Dendritic cell treated with granulocyte-macrophage colony-stimulating factor and Interleukin-4, amounts not matched to agents 40 ng/mL and 50 ng/mL, for 4 days (primary cell): ENCODE measurements at regions not wholly inside any gene's neighbourhood (a gene's known extent, or its start where the extent isn't known, plus 50 kb on each side); places are given as distances from the start of the nearest gene placed in this dataset.
"Not testable (repeated sequence)": the region's sequence is repeated elsewhere in the genome, so short reads cannot be mapped to it uniquely, and the experiment has no call there.

ENCODE experiments used
- H3K27ac Mint-ChIP-seq: one replicate; pipeline ENCODE4 v1.8.0; 2022; ENCODE audit warnings: mild to moderate bottlenecking, mixed read lengths
- H3K27me3 Mint-ChIP-seq: one replicate; pipeline ENCODE4 v1.8.0; 2022; ENCODE audit warnings: mild to moderate bottlenecking, mixed read lengths
- H3K36me3 Mint-ChIP-seq: one replicate; pipeline ENCODE4 v1.8.0; 2022; ENCODE audit warnings: low read depth, mixed read lengths
- H3K4me1 Mint-ChIP-seq: one replicate; pipeline ENCODE4 v1.8.0; 2022; ENCODE audit warnings: low read depth, mixed read lengths
- H3K4me3 Mint-ChIP-seq: one replicate; pipeline ENCODE4 v1.8.0; 2022; ENCODE audit warnings: mild to moderate bottlenecking, moderate library complexity, mixed read lengths
- H3K9me3 Mint-ChIP-seq: one replicate; pipeline ENCODE4 v1.8.0; 2022; ENCODE audit warnings: mixed read lengths
- intact Hi-C: fragments of 100-400 bp; cut with micrococcal nuclease; formaldehyde crosslinking; loops from one replicate; pipeline ENCODE4 v1.15.0; 2022

DNA sequence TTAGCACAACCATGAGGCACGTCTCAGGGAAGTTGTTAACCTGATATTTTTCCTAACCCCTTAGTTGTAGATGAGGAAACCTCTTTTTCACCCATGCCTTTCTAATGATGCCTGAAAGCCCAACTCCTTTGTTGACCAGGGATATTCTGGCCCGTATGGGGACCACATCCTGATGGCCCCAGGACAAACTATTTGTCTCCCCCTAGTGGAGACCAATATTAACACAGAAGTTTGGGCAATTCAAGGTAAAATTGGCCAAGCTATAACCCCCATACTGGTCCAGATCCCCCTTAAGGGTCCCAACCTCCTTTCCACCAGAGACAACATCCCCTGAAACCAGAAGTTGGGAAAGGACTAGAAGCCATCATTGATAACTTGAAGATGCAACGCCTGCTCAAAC, 893.3 kb downstream of the SORCS1 start:
- H3K27ac Mint-ChIP-seq = no peak overlapping the region
- no peaks in the 10 kb centered on the region for H3K9me3 Mint-ChIP-seq
- intact Hi-C loops = no loop called here
- no peak overlapping the region for H3K4me3 Mint-ChIP-seq
- no peaks in the 10 kb centered on the region for H3K4me1 Mint-ChIP-seq
- no peaks in the 10 kb centered on the region for H3K27me3 Mint-ChIP-seq
- no peaks in the 10 kb centered on the region for H3K36me3 Mint-ChIP-seq

DNA sequence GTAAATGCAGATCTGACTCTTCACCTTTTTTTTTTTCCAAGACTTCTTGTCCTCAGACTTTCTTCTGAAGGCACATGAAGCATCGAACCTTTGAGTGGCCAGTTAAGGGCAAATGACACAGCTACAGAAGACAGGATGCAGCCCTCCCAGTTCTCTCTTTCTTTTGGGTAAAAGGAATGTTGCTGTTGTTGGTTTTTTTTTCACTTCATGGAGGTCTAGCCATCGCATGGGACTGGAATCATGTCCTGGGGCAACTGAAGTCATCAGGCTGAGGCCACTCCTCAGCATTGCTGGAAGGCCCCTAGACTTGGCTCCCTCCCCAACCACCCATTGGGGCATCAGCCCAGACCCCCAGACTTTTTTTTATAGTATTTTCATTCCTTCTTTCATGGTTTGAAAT, 896.5 kb downstream of the SORCS1 start:
- H3K36me3 Mint-ChIP-seq = no peaks in the 10 kb centered on the region
- no peaks in the 10 kb centered on the region for H3K4me1 Mint-ChIP-seq

DNA sequence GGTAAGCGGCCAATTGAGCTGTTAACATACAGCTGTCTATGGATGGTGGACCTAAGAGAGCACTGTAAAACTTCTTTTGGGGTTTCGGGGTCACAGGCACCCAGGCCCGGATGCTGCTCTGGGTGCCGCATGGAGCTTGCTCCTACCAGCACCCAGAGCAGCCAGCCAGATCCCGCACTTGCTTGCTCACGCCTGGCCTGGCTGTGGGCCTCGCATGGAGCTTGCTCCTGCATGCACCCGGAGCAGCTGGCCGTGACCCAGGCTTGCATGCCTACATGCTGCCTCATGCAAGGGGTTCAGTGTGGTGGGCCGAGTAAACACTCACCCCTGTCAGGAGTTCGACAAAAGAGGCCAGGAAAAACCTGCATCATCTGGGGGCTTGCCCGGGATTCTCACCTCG, 896.9 kb downstream of the SORCS1 start:
- no peaks in the 10 kb centered on the region for H3K4me1 Mint-ChIP-seq
- intact Hi-C loops = no loop called here
- no peaks in the 10 kb centered on the region for H3K27me3 Mint-ChIP-seq
- no peaks in the 10 kb centered on the region for H3K36me3 Mint-ChIP-seq
- H3K4me3 Mint-ChIP-seq = no peak overlapping the region
- H3K9me3 Mint-ChIP-seq = no peaks in the 10 kb centered on the region
- no peak overlapping the region for H3K27ac Mint-ChIP-seq

More for the DNA sequence above, 896.5 kb downstream of the SORCS1 start:
- intact Hi-C loops = no loop called here
- no peaks in the 10 kb centered on the region for H3K27me3 Mint-ChIP-seq
- no peak overlapping the region for H3K27ac Mint-ChIP-seq
- H3K4me3 Mint-ChIP-seq = no peak overlapping the region
- H3K9me3 Mint-ChIP-seq = no peaks in the 10 kb centered on the region

DNA sequence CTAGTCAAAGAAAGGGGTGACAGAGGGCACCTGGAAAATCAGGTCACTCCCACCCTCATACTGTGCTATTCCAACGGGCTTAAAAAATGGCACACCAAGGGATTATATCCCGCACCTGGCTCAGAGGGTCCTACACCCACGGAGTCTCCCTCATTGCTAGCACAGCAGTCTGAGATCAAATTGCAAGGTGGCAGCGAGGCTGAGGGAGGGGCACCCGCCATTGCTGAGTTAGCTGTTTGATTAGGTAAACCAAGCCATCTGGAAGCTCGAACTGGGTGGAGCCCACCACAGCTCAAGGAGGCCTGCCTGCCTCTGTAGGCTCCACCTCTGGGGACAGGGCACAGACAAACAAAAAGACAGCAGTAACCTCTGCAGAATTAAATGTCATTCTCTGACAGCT, 907.1 kb downstream of the SORCS1 start:
- H3K27ac Mint-ChIP-seq, H3K4me3 Mint-ChIP-seq, intact Hi-C loops, H3K36me3 Mint-ChIP-seq, H3K4me1 Mint-ChIP-seq, H3K27me3 Mint-ChIP-seq: not testable (repeated sequence)
- H3K9me3 Mint-ChIP-seq = peaks cover 15% of the 10 kb centered on the region

DNA sequence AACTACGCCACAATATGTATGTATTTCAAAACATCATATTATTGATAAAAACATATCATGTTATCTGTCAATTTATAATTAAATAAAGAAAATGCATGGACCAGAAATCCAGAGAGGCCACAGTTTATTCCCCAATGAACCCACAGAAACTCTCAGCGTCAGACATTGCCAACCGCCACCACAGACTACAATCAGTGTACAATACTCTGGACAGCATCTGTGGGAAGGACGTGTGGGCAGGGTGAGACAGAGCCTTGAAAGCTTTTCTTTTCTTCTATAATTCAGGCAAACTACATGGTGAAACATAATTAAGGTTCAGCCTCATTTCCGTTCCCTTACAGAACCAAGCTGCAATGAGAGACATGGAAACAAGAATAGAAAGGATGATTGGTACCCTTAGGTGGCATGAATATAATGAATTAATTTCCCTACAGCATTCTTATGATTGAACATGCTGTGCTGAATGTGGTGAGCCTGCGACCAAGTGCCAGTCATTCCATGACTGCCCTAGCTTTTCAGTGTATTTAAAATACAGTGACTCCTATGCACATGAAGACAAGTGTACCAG, 909.3 kb downstream of the SORCS1 start:
- Mint-ChIP-seq H3K9me3 (peaks cover 15% of the 10 kb centered on the region), H3K36me3 (no peaks in the 10 kb centered on the region), H3K4me3 (no peak overlapping the region), H3K27me3 (no peaks in the 10 kb centered on the region), H3K4me1 (no peaks in the 10 kb centered on the region), H3K27ac (no peak overlapping the region)
- intact Hi-C loops = no loop called here

DNA sequence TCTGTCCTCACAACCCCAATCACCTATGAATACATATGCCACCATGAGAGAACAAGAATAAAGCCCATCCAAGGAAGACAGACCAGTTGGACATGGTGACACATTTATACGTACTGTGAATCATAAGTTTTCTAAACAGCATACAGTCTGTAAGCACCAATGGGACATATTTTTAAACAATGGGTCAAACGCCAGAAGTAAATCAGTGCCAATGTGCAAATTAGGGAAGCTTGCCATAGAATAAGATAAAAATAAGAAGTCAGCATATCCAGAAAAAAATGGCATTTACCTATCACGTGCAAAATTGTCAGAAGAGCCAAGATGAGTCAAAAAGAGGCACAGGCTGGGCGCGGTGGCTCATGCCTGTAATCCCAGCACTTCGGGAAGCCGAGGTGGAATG, 910.4 kb downstream of the SORCS1 start:
- intact Hi-C loops = no loop called here
- Mint-ChIP-seq H3K4me3 (no peak overlapping the region), H3K27ac (no peak overlapping the region), H3K4me1 (no peaks in the 10 kb centered on the region), H3K27me3 (no peaks in the 10 kb centered on the region), H3K9me3 (peaks cover 15% of the 10 kb centered on the region), H3K36me3 (no peaks in the 10 kb centered on the region)

DNA sequence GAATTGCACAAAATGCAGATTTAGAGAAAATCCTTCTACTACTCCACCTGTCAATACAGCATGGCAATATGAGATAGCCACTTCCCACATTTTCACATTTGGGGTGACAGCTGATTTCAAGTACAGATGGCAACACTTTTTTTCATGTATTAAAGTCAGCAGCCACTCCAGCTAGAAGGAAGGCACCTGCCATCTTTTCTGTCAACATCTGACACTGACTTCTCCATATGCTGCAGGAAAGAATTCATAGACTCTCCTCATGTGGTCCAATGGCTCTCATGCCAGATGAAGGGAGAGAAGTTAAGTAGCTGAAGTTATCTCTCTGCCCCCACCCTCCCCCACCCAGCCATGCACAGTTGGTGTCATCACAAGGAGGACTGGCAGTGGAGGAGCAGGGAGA, 912.0 kb downstream of the SORCS1 start:
- Mint-ChIP-seq H3K4me3 (no peak overlapping the region), H3K36me3 (no peaks in the 10 kb centered on the region), H3K4me1 (no peaks in the 10 kb centered on the region), H3K9me3 (peaks cover 14% of the 10 kb centered on the region), H3K27me3 (no peaks in the 10 kb centered on the region), H3K27ac (no peak overlapping the region)
- intact Hi-C loops = no loop called here

DNA sequence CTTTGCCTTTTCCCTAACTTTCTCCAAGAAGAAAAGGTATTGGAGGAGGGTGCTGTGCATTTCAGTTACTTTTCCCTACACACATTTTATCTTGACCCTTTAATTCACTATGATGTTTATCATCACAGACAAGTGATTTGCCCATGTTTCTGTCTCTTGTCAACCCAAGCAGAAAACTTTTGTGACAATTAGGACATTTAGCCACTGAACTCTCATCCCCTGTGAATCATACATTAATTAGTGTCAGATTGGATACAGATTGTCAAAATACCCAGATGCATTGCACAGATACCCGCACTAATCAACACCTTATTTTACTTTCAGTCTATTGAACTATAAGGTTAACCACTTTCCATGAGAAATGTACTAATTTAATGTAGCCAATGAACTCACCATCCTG, 912.9 kb downstream of the SORCS1 start:
- Mint-ChIP-seq H3K27me3 (no peaks in the 10 kb centered on the region), H3K4me3 (no peak overlapping the region), H3K4me1 (no peaks in the 10 kb centered on the region), H3K27ac (no peak overlapping the region), H3K36me3 (no peaks in the 10 kb centered on the region), H3K9me3 (peaks cover 9% of the 10 kb centered on the region)
- intact Hi-C loops = no loop called here

DNA sequence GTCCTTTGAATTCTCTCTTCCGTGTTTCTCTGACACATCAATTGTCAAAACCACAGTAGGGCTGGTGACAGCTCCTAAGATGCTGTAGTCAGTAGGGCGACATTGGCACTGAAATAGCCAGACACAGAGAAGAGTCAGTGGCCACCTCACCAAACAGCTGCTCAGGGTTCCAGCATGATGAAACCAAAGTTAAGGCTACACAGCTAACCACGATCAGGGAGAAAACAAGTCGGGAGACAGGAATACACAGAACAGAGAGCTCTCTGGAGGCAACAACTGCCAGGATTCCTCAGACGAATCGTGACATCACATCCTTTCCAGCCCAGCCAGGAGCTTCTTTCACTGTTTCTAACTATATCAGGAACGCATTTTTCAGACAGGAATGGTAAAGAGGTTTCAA, 922.2 kb downstream of the SORCS1 start:
- Mint-ChIP-seq H3K36me3 (no peaks in the 10 kb centered on the region), H3K4me1 (no peaks in the 10 kb centered on the region), H3K27ac (no peak overlapping the region), H3K27me3 (no peaks in the 10 kb centered on the region), H3K9me3 (no peaks in the 10 kb centered on the region), H3K4me3 (no peak overlapping the region)
- intact Hi-C loops = no loop called here

DNA sequence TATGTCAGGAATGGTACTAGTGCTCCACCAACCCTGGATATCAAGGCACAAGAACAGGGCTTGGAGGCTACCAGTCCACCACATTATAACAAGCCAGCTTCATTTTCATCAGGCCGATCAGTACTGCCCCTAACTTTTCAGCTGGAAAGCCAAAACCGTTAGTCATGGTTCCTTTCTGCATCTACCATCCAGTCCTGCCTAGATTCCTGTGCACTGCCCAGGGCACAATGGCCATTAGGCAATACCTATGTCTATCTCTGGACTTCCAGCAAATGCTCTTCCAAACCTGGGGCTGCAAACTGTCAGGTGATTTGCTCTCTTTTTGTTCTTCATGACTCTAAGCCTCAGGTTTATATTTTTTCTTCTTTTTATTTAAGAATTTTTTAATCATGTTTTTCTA, 937.7 kb downstream of the SORCS1 start:
- intact Hi-C loops = no loop called here
- no peaks in the 10 kb centered on the region for H3K4me1 Mint-ChIP-seq
- no peaks in the 10 kb centered on the region for H3K9me3 Mint-ChIP-seq
- no peak overlapping the region for H3K4me3 Mint-ChIP-seq
- H3K36me3 Mint-ChIP-seq = no peaks in the 10 kb centered on the region
- no peaks in the 10 kb centered on the region for H3K27me3 Mint-ChIP-seq
- H3K27ac Mint-ChIP-seq = no peak overlapping the region

DNA sequence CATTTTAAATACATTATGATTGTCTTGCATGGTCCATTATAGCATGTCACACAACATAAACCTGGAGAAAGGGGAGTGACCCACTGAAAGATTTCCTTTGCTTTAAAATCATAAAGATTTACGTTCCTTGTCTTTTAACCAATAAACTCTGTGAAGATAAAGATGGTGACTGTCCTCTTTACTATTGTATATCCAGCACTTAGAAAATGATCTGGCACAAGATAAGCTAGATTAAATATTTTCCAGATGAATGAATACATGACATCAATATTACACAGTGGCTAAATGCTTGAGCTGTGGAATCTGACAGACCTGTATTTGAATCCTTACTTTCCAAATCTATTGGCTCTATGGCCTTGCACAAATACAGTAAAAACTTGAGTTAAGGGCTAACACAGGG, 938.4 kb downstream of the SORCS1 start:
- Mint-ChIP-seq H3K4me1 (no peaks in the 10 kb centered on the region), H3K27me3 (no peaks in the 10 kb centered on the region), H3K9me3 (no peaks in the 10 kb centered on the region), H3K4me3 (no peak overlapping the region), H3K36me3 (no peaks in the 10 kb centered on the region), H3K27ac (no peak overlapping the region)
- intact Hi-C loops = no loop called here

DNA sequence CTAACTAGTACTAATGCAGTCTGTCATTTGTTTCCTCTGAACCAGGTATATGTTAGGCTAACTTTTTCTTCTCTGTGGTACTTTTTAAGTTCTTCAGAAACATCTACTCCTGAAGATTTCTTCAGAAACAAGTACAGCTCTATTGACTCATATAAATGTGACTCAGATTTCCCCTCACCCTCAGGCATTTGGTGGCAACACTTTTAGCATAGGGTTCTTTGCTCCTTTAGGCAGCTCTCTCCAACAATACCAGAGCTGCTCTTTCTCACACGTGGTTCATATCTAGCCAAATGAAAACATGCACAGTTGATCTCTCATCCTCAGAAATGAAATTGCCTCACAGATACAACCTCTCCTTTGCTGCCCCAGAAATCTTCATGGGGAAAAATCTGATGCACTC, 939.8 kb downstream of the SORCS1 start:
- intact Hi-C loops = no loop called here
- H3K27ac Mint-ChIP-seq = no peak overlapping the region
- no peaks in the 10 kb centered on the region for H3K27me3 Mint-ChIP-seq
- no peaks in the 10 kb centered on the region for H3K9me3 Mint-ChIP-seq
- no peaks in the 10 kb centered on the region for H3K36me3 Mint-ChIP-seq
- H3K4me3 Mint-ChIP-seq = no peak overlapping the region
- no peaks in the 10 kb centered on the region for H3K4me1 Mint-ChIP-seq

DNA sequence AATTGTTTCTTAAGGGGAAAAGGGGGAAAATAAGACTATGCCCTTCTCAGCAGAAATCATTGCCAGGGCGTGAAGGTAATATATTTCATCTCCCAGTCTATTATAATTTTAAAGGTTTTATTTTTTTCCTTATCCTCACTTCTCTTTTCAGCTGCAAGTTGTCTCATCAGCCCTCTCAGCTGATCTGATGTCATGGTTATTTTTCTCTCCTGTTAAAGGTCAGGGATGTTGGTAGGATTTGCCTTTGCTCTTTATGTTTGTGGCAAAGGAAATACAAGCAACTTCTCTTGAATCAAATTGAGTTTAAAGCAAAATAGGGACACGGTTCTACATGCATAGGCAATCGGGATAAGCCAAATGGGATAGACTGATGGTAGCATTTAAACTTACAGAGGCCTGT, 946.9 kb downstream of the SORCS1 start:
- Mint-ChIP-seq H3K27me3 (no peaks in the 10 kb centered on the region), H3K9me3 (no peaks in the 10 kb centered on the region), H3K4me3 (no peak overlapping the region), H3K36me3 (no peaks in the 10 kb centered on the region), H3K4me1 (no peaks in the 10 kb centered on the region), H3K27ac (no peak overlapping the region)
- intact Hi-C loops = no loop called here

DNA sequence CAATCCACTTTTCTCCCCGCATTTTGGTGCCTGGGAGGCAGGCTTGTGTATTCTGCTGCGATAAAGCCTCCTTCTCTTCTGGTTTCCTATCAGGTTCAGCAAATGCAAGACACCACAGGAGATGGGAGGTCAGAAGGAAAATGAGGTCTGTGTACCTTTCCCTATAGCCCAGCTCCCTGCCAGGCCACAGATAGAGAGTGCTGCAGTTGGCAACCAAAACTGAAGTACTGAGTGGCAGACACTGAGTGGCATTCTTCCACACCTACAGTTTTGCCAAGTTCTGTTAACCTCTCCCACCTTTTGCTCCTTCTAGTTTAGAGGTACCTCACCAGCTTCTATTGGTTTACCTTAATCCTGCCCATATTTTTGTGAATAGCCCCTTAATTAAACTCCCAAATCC, 948.4 kb downstream of the SORCS1 start:
- Mint-ChIP-seq H3K4me1 (no peaks in the 10 kb centered on the region), H3K4me3 (no peak overlapping the region), H3K9me3 (no peaks in the 10 kb centered on the region), H3K27ac (no peak overlapping the region), H3K36me3 (no peaks in the 10 kb centered on the region), H3K27me3 (no peaks in the 10 kb centered on the region)
- intact Hi-C loops = no loop called here

DNA sequence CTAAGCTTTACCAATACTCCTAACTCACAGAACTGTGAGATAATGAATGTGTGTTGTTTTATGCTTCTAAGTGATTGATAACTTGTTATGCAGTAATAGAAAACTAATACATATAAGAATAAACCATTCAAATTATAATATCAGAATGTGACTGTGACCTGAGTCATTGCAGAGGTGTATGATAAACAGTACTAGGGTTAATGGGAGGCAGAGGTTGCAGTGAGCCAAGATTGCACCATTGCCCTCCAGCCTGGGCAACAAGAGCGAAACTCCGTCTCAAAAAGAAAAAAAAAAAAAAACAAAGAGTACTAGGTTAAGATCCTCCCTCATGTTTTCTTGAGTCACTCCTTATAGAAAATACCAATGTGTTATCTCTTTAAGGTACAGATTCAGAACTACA, 950.3 kb downstream of the SORCS1 start:
- H3K36me3 Mint-ChIP-seq = no peaks in the 10 kb centered on the region
- no peak overlapping the region for H3K27ac Mint-ChIP-seq
- H3K4me3 Mint-ChIP-seq = no peak overlapping the region
- H3K4me1 Mint-ChIP-seq = no peaks in the 10 kb centered on the region
- intact Hi-C loops = no loop called here
- H3K27me3 Mint-ChIP-seq = no peaks in the 10 kb centered on the region
- no peaks in the 10 kb centered on the region for H3K9me3 Mint-ChIP-seq
